ENCODE measurements at regions not wholly inside any gene's neighbourhood (a gene's known extent, or its start where the extent isn't known, plus 50 kb on each side); places are given as distances from the start of the nearest gene placed in this dataset.

- TF ChIP-seq USF2 (IDR thresholded peaks at IDR 0.05; ENCODE audit: low read length) (no peak), SRF (IDR thresholded peaks at IDR 0.05; ENCODE audit: low read depth, low read length) (no peak), RAD21 (IDR thresholded peaks at IDR 0.05 in 1 of 2, conservative IDR thresholded peaks at IDR 0.05 in 1 of 2; ENCODE audit: low read depth in 2 of 2, low read length in 2 of 2) (peak; percentile 69 to 80)
These were observed 405.0 kb upstream of the SLC39A10 start (continued) for GRCh38 chr2:195252018-195252417.
